ENCODE measurements at regions not wholly inside any gene's neighbourhood (a gene's known extent, or its start where the extent isn't known, plus 50 kb on each side); places are given as distances from the start of the nearest gene placed in this dataset.

- TF ChIP-seq OSR1 (CRISPR knock-in tag; IDR thresholded peaks at IDR 0.05) (no peak), CSRNP3 (CRISPR knock-in tag; IDR thresholded peaks at IDR 0.05) (no peak), RARB (CRISPR knock-in tag; IDR thresholded peaks at IDR 0.05) (no peak), ZNF70 (CRISPR knock-in tag; IDR thresholded peaks at IDR 0.05) (no peak), ZC3H10 (CRISPR knock-in tag; IDR thresholded peaks at IDR 0.05) (no peak), GLIS3 (CRISPR knock-in tag; IDR thresholded peaks at IDR 0.05) (no peak), SNAI2 (CRISPR knock-in tag; IDR thresholded peaks at IDR 0.05) (no peak), CSDC2 (CRISPR knock-in tag; IDR thresholded peaks at IDR 0.05) (no peak), TCF4 (CRISPR knock-in tag; IDR thresholded peaks at IDR 0.05; ENCODE audit: borderline replicate concordance) (no peak), ZNF8 (CRISPR knock-in tag; IDR thresholded peaks at IDR 0.05) (no peak), ESRRG (CRISPR knock-in tag; IDR thresholded peaks at IDR 0.05) (no peak), ZFP3 (CRISPR knock-in tag; IDR thresholded peaks at IDR 0.05) (no peak), ZNF565 (CRISPR knock-in tag; conservative IDR thresholded peaks at IDR 0.05; ENCODE audit: low read depth) (no peak)
- ATAC-seq = no peak
Observed at GRCh38 chr6:137983269-137983668, 116.2 kb downstream of the TNFAIP3 start.

- TF ChIP-seq SNAI2 (CRISPR knock-in tag; IDR thresholded peaks at IDR 0.05) = no peak
- TF ChIP-seq RARB (CRISPR knock-in tag; IDR thresholded peaks at IDR 0.05) = no peak
- TF ChIP-seq ZC3H10 (CRISPR knock-in tag; IDR thresholded peaks at IDR 0.05) = no peak
- no peak for TF ChIP-seq BACH2 (CRISPR knock-in tag; IDR thresholded peaks at IDR 0.05; ENCODE audit: borderline replicate concordance)
- ATAC-seq = no peak
Observed at GRCh38 chr6:137989664-137990063, 117.6 kb downstream of the PERP start.

GRCh38 chr6:137995371-137995770 is 111.8 kb downstream of the PERP start:
- ATAC-seq = no peak
- TF ChIP-seq PPARA (CRISPR knock-in tag; IDR thresholded peaks at IDR 0.05; ENCODE audit: borderline replicate concordance) = no peak
- no peak for TF ChIP-seq ZFP3 (CRISPR knock-in tag; IDR thresholded peaks at IDR 0.05)
- TF ChIP-seq ZC3H10 (CRISPR knock-in tag; IDR thresholded peaks at IDR 0.05) = no peak
- no peak for TF ChIP-seq ZFP30 (CRISPR knock-in tag; IDR thresholded peaks at IDR 0.05)
- no peak for TF ChIP-seq ESRRG (CRISPR knock-in tag; IDR thresholded peaks at IDR 0.05)
- no peak for TF ChIP-seq ISL1 (CRISPR knock-in tag; IDR thresholded peaks at IDR 0.05)
- TF ChIP-seq BACH2 (CRISPR knock-in tag; IDR thresholded peaks at IDR 0.05; ENCODE audit: borderline replicate concordance) = no peak

GRCh38 chr6:137998461-137999019 is 108.7 kb downstream of the PERP start:
- no peak for TF ChIP-seq CREB5 (CRISPR knock-in tag; IDR thresholded peaks at IDR 0.05; ENCODE audit: low read depth)
- TF ChIP-seq CSDC2 (CRISPR knock-in tag; IDR thresholded peaks at IDR 0.05) = no peak
- TF ChIP-seq TCF4 (CRISPR knock-in tag; IDR thresholded peaks at IDR 0.05; ENCODE audit: borderline replicate concordance) = no peak
- TF ChIP-seq PATZ1 (CRISPR knock-in tag; IDR thresholded peaks at IDR 0.05; ENCODE audit: borderline replicate concordance) = no peak
- no peak for TF ChIP-seq POU6F1 (CRISPR knock-in tag; IDR thresholded peaks at IDR 0.05; ENCODE audit: borderline replicate concordance, low read depth)
- TF ChIP-seq ZNF8 (CRISPR knock-in tag; IDR thresholded peaks at IDR 0.05) = no peak
- TF ChIP-seq ZNF565 (CRISPR knock-in tag; conservative IDR thresholded peaks at IDR 0.05; ENCODE audit: low read depth) = no peak
- TF ChIP-seq TOX (CRISPR knock-in tag; IDR thresholded peaks at IDR 0.05; ENCODE audit: borderline replicate concordance) = no peak
- TF ChIP-seq PPARA (CRISPR knock-in tag; IDR thresholded peaks at IDR 0.05; ENCODE audit: borderline replicate concordance) = no peak
- no peak for TF ChIP-seq OSR1 (CRISPR knock-in tag; IDR thresholded peaks at IDR 0.05)
- TF ChIP-seq RARB (CRISPR knock-in tag; IDR thresholded peaks at IDR 0.05) = no peak
- TF ChIP-seq GLIS3 (CRISPR knock-in tag; IDR thresholded peaks at IDR 0.05) = no peak
- TF ChIP-seq ZNF70 (CRISPR knock-in tag; IDR thresholded peaks at IDR 0.05) = no peak
- TF ChIP-seq ZC3H10 (CRISPR knock-in tag; IDR thresholded peaks at IDR 0.05) = no peak
- no peak for TF ChIP-seq ZFP30 (CRISPR knock-in tag; IDR thresholded peaks at IDR 0.05)
- TF ChIP-seq CSRNP3 (CRISPR knock-in tag; IDR thresholded peaks at IDR 0.05) = no peak
- no peak for TF ChIP-seq ISL1 (CRISPR knock-in tag; IDR thresholded peaks at IDR 0.05)
- TF ChIP-seq BACH2 (CRISPR knock-in tag; IDR thresholded peaks at IDR 0.05; ENCODE audit: borderline replicate concordance) = no peak
- no peak for TF ChIP-seq SNAI2 (CRISPR knock-in tag; IDR thresholded peaks at IDR 0.05)
- TF ChIP-seq ZFP3 (CRISPR knock-in tag; IDR thresholded peaks at IDR 0.05) = no peak
- no peak for ATAC-seq
